WTC11 (cell line): ENCODE measurements at regions not wholly inside any gene's neighbourhood (a gene's known extent, or its start where the extent isn't known, plus 50 kb on each side); places are given as distances from the start of the nearest gene placed in this dataset.

Experiments used
- ATAC-seq: fragments of 200-7000 bp; cut with Tn5 transposase; 2 replicates; pipeline ENCODE4 v1.10.0; 2021; ENCODE audit warnings: mild to moderate bottlenecking, moderate library complexity
- CTCF ChIA-PET: fragments of 300-600 bp; sonication (Branson Sonifier 250); formaldehyde crosslinking; loops from one replicate; lab custom pipeline; 2021; ENCODE audit warnings: antibody characterized with exemption; lab: Charles Lee
- POLR2A ChIA-PET: fragments of 350-600 bp; sonication (Branson Sonifier 250); formaldehyde crosslinking; loops from one replicate; lab custom pipeline; 2021; ENCODE audit warnings: antibody characterized with exemption; lab: Charles Lee
- DNase-seq: peaks from one replicate; pipeline ENCODE4 v3.0.0; 2021; ENCODE audit warnings: low spot score
- H3K27ac Mint-ChIP-seq: 2 replicates; pipeline ENCODE4 v1.8.0; 2021; ENCODE audit warnings: mixed read lengths
- H3K27me3 Mint-ChIP-seq: 2 replicates; pipeline ENCODE4 v1.8.0; 2021; ENCODE audit warnings: low read depth, mild to moderate bottlenecking, moderate library complexity, mixed read lengths
- H3K36me3 Mint-ChIP-seq: 2 replicates; pipeline ENCODE4 v1.8.0; 2021; ENCODE audit warnings: mixed read lengths
- H3K4me1 Mint-ChIP-seq: 2 replicates; pipeline ENCODE4 v1.8.0; 2022; ENCODE audit warnings: mixed read lengths
- H3K4me3 Mint-ChIP-seq: 2 replicates; pipeline ENCODE4 v1.8.0; 2021; ENCODE audit warnings: mild to moderate bottlenecking, moderate library complexity, mixed read lengths
- H3K9me3 Mint-ChIP-seq: 2 replicates; pipeline ENCODE4 v1.8.0; 2021; ENCODE audit warnings: mixed read lengths
- AR ChIP-seq: fragments of 250-450 bp; sonication (Bioruptor Pico); IDR thresholded peaks from 2 replicates; pipeline ENCODE4 v1.9.0; 2021; ENCODE audit warnings: mild to moderate bottlenecking
- ARID4B ChIP-seq: sonication (generic); formaldehyde crosslinking; IDR thresholded peaks from 2 replicates; pipeline ENCODE4 v1.8.0; 2023; ENCODE audit warnings: missing genetic modification reagents, mild to moderate bottlenecking, borderline replicate concordance
- CBFB ChIP-seq: sonication (generic); formaldehyde crosslinking; IDR thresholded peaks from 2 replicates; pipeline ENCODE4 v1.8.1; 2022; ENCODE audit warnings: mild to moderate bottlenecking, low read depth, missing genetic modification reagents
- ESRRA ChIP-seq: sonication (generic); formaldehyde crosslinking; IDR thresholded peaks from 2 replicates; pipeline ENCODE4 v1.8.1; 2022; ENCODE audit warnings: mild to moderate bottlenecking, missing genetic modification reagents, borderline replicate concordance
- GRHL2 ChIP-seq: fragments of 250-450 bp; sonication (Bioruptor Pico); IDR thresholded peaks from 2 replicates; pipeline ENCODE4 v1.8.0; 2022; ENCODE audit warnings: mild to moderate bottlenecking, moderate library complexity; ENCODE audit not compliant: insufficient replicate concordance, severe bottlenecking
- JUN ChIP-seq: sonication (generic); formaldehyde crosslinking; IDR thresholded peaks from 2 replicates; pipeline ENCODE4 v1.8.0; 2023; ENCODE audit warnings: mild to moderate bottlenecking, missing genetic modification reagents
- MLX ChIP-seq: sonication (generic); formaldehyde crosslinking; IDR thresholded peaks from 2 replicates; pipeline ENCODE4 v1.8.1; 2023; ENCODE audit warnings: mild to moderate bottlenecking, missing genetic modification reagents, moderate library complexity
- TEAD4 ChIP-seq: sonication (generic); formaldehyde crosslinking; IDR thresholded peaks from 2 replicates; pipeline ENCODE4 v1.8.0; 2022; ENCODE audit warnings: mild to moderate bottlenecking, missing genetic modification reagents
- USF1 ChIP-seq: sonication (generic); formaldehyde crosslinking; IDR thresholded peaks from 2 replicates; pipeline ENCODE4 v1.8.0; 2022; ENCODE audit warnings: mild to moderate bottlenecking, missing genetic modification reagents
- ZNF671 ChIP-seq: fragments of 250-450 bp; sonication (Bioruptor Pico); IDR thresholded peaks from 2 replicates; pipeline ENCODE4 v1.8.0; 2021; ENCODE audit warnings: mild to moderate bottlenecking
- TF ChIP-seq, protein P1 (sequence below): sonication (generic); formaldehyde crosslinking; IDR thresholded peaks from 2 replicates; pipeline ENCODE4 v1.8.0; 2023; ENCODE audit warnings: missing genetic modification reagents
- TF ChIP-seq, protein P2 (sequence below): sonication (generic); formaldehyde crosslinking; IDR thresholded peaks from 2 replicates; pipeline ENCODE4 v1.8.0; 2023; ENCODE audit warnings: mild to moderate bottlenecking, missing genetic modification reagents
- TF ChIP-seq, protein P3 (sequence below): sonication (generic); formaldehyde crosslinking; IDR thresholded peaks from 2 replicates; pipeline ENCODE4 v1.8.0; 2022; ENCODE audit warnings: mild to moderate bottlenecking, missing genetic modification reagents

DNA sequence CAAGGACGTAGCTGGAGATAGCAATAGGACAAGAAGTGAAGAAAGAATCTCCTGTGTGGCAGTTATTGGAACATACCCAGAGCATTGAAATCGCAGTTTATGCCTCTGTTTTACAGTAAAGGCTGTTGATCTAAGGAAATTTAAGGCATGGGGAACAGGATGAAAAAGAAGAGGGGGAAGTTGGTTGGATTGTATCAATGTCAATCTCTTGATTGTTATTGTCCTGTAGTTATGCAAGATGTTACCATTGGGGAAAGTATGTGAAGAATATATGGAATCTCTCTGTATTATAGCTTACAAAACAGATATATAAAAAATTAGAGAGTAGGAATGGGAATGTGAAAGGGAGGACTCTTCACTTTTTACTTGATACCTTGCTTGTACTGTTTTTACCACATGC is 195.6 kb upstream of the NREP start (continued):
- TF ChIP-seq AR, result no peak
- no peak for TF ChIP-seq ARID4B (CRISPR knock-in tag)
- no peak for TF ChIP-seq MLX (CRISPR knock-in tag)
- TF ChIP-seq ESRRA (CRISPR knock-in tag), result no peak

GRCh38 chr5:111950660-111951059 is 193.7 kb upstream of the NREP start:
- ChIA-PET POLR2A (no interaction called here), CTCF (no interaction called here)
- H3K27me3 Mint-ChIP-seq, result no peaks in the 10 kb centered on the region
- TF ChIP-seq ARID4B (CRISPR knock-in tag) (no peak), USF1 (CRISPR knock-in tag) (no peak), GRHL2 (no peak), ZNF671 (CRISPR knock-in tag) (no peak), CBFB (CRISPR knock-in tag) (no peak), MLX (CRISPR knock-in tag) (no peak), TEAD4 (CRISPR knock-in tag) (no peak), JUN (CRISPR knock-in tag) (no peak)
- TF ChIP-seq, protein P1, sequence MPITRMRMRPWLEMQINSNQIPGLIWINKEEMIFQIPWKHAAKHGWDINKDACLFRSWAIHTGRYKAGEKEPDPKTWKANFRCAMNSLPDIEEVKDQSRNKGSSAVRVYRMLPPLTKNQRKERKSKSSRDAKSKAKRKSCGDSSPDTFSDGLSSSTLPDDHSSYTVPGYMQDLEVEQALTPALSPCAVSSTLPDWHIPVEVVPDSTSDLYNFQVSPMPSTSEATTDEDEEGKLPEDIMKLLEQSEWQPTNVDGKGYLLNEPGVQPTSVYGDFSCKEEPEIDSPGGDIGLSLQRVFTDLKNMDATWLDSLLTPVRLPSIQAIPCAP (CRISPR knock-in tag), result no peak
- TF ChIP-seq, protein P2, sequence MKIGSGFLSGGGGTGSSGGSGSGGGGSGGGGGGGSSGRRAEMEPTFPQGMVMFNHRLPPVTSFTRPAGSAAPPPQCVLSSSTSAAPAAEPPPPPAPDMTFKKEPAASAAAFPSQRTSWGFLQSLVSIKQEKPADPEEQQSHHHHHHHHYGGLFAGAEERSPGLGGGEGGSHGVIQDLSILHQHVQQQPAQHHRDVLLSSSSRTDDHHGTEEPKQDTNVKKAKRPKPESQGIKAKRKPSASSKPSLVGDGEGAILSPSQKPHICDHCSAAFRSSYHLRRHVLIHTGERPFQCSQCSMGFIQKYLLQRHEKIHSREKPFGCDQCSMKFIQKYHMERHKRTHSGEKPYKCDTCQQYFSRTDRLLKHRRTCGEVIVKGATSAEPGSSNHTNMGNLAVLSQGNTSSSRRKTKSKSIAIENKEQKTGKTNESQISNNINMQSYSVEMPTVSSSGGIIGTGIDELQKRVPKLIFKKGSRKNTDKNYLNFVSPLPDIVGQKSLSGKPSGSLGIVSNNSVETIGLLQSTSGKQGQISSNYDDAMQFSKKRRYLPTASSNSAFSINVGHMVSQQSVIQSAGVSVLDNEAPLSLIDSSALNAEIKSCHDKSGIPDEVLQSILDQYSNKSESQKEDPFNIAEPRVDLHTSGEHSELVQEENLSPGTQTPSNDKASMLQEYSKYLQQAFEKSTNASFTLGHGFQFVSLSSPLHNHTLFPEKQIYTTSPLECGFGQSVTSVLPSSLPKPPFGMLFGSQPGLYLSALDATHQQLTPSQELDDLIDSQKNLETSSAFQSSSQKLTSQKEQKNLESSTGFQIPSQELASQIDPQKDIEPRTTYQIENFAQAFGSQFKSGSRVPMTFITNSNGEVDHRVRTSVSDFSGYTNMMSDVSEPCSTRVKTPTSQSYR (CRISPR knock-in tag), result no peak
- TF ChIP-seq, protein P3, sequence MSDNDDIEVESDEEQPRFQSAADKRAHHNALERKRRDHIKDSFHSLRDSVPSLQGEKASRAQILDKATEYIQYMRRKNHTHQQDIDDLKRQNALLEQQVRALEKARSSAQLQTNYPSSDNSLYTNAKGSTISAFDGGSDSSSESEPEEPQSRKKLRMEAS (CRISPR knock-in tag), result no peak
- no peak overlapping the region for H3K27ac Mint-ChIP-seq
- H3K4me1 Mint-ChIP-seq, result no peaks in the 10 kb centered on the region; the same call in 1 of the 2 replicates
- no peak overlapping the region for H3K4me3 Mint-ChIP-seq
- ATAC-seq (no peak), DNase-seq (no peak)
- no peaks in the 10 kb centered on the region for H3K9me3 Mint-ChIP-seq
- H3K36me3 Mint-ChIP-seq, result no peaks in the 10 kb centered on the region
